UCSD-AML1 (cell line): ENCODE measurements at regions not wholly inside any gene's neighbourhood (a gene's known extent, or its start where the extent isn't known, plus 50 kb on each side); places are given as distances from the start of the nearest gene placed in this dataset.

Source experiments
- DNase-seq: peaks from one replicate; lab custom pipeline; 2025; ENCODE audit not compliant: unreplicated experiment; lab: John Stamatoyannopoulos, UW

GRCh38 chr1:214923278-214923915 lies 159.1 kb upstream of the KCNK2 start:
- no peak for DNase-seq

GRCh38 chr1:214927796-214928195 lies 154.7 kb upstream of the KCNK2 start:
- no peak for DNase-seq

- no peak for DNase-seq
These were observed 154.0 kb upstream of the KCNK2 start for GRCh38 chr1:214928574-214928973.

GRCh38 chr1:214933375-214933774 lies 149.2 kb upstream of the KCNK2 start:
- no peak for DNase-seq

GRCh38 chr1:214934045-214934444 lies 148.5 kb upstream of the KCNK2 start:
- DNase-seq = no peak

- no peak for DNase-seq
These were observed 147.3 kb upstream of the KCNK2 start for GRCh38 chr1:214935258-214935657.

GRCh38 chr1:214939180-214939579 lies 143.4 kb upstream of the KCNK2 start:
- no peak for DNase-seq

- DNase-seq = no peak
These were observed 141.5 kb upstream of the KCNK2 start for GRCh38 chr1:214941061-214941460.

GRCh38 chr1:214943054-214943453 lies 139.5 kb upstream of the KCNK2 start:
- no peak for DNase-seq

- DNase-seq = no peak
These were observed 135.9 kb upstream of the KCNK2 start for GRCh38 chr1:214946615-214947014.

GRCh38 chr1:214952648-214953047 lies 129.9 kb upstream of the KCNK2 start:
- DNase-seq = no peak

GRCh38 chr1:214953901-214954616 lies 128.5 kb upstream of the KCNK2 start:
- DNase-seq = no peak

GRCh38 chr1:214954617-214954949 lies 128.0 kb upstream of the KCNK2 start:
- no peak for DNase-seq

GRCh38 chr1:214957330-214958137 lies 125.0 kb upstream of the KCNK2 start:
- no peak for DNase-seq

- no peak for DNase-seq
These were observed 124.1 kb upstream of the KCNK2 start for GRCh38 chr1:214958486-214958885.

GRCh38 chr1:214966346-214966745 lies 116.2 kb upstream of the KCNK2 start:
- no peak for DNase-seq

- DNase-seq = no peak
These were observed 114.5 kb upstream of the KCNK2 start for GRCh38 chr1:214967865-214968575.

GRCh38 chr1:214970016-214970415 lies 112.5 kb upstream of the KCNK2 start:
- no peak for DNase-seq

GRCh38 chr1:214971071-214971470 lies 111.5 kb upstream of the KCNK2 start:
- no peak for DNase-seq

- no peak for DNase-seq
These were observed 108.5 kb upstream of the KCNK2 start for GRCh38 chr1:214974002-214974401.

GRCh38 chr1:214976665-214977064 lies 105.9 kb upstream of the KCNK2 start:
- DNase-seq = no peak
